H9 (cell line): ENCODE measurements at regions not wholly inside any gene's neighbourhood (a gene's known extent, or its start where the extent isn't known, plus 50 kb on each side); places are given as distances from the start of the nearest gene placed in this dataset.
A peak's percentile ranks its signal among the peaks of the same experiment; 100 is the strongest.

Experiments used
- DNase-seq: peaks from one replicate; pipeline ENCODE4 v3.0.0-alpha.2; 2017
- H2AFZ ChIP-seq: one replicate; pipeline ENCODE4 v1.6.1; 2013; ENCODE audit warnings: mild to moderate bottlenecking, low read length, control low read depth, moderate library complexity
- H2AK5ac ChIP-seq: 2 replicates; pipeline ENCODE4 v1.6.1; 2013; ENCODE audit warnings: low read length, control low read depth, mixed read lengths; ENCODE audit not compliant: insufficient read length
- H2BK120ac ChIP-seq: one replicate; pipeline ENCODE4 v1.6.1; 2013; ENCODE audit warnings: low read depth, mild to moderate bottlenecking, low read length, control low read depth, inconsistent platforms; ENCODE audit not compliant: poor library complexity, severe bottlenecking
- H2BK12ac ChIP-seq: 2 replicates; pipeline ENCODE4 v1.6.1; 2013; ENCODE audit warnings: low read length, control low read depth, mixed read lengths, low read depth; ENCODE audit not compliant: insufficient read length
- H2BK15ac ChIP-seq: 2 replicates; pipeline ENCODE4 v1.6.1; 2013; ENCODE audit warnings: low read depth, low read length, control low read depth
- H2BK20ac ChIP-seq: one replicate; pipeline ENCODE4 v1.6.1; 2013; ENCODE audit warnings: low read depth, mild to moderate bottlenecking, low read length, control low read depth, inconsistent platforms; ENCODE audit not compliant: poor library complexity, severe bottlenecking
- H2BK5ac ChIP-seq: 2 replicates; pipeline ENCODE4 v1.6.1; 2013; ENCODE audit warnings: low read length, control low read depth, mixed read lengths; ENCODE audit not compliant: insufficient read length
- H3K14ac ChIP-seq: 2 replicates; pipeline ENCODE4 v1.6.1; 2013; ENCODE audit warnings: low read length, control low read depth; ENCODE audit not compliant: insufficient read depth
- H3K18ac ChIP-seq: 2 replicates; pipeline ENCODE4 v1.6.1; 2013; ENCODE audit warnings: low read depth, mild to moderate bottlenecking, mixed read lengths, low read length, control low read depth; ENCODE audit not compliant: insufficient read length
- H3K23ac ChIP-seq: 2 replicates; pipeline ENCODE4 v1.6.1; 2013; ENCODE audit warnings: low read length, control low read depth, mixed read lengths, low read depth; ENCODE audit not compliant: insufficient read length
- H3K23me2 ChIP-seq: 2 replicates; pipeline ENCODE4 v1.6.1; 2013; ENCODE audit warnings: low read depth, mild to moderate bottlenecking, mixed read lengths, low read length, control low read depth; ENCODE audit not compliant: insufficient read length, poor library complexity, severe bottlenecking
- H3K27ac ChIP-seq: 2 replicates; pipeline ENCODE4 v1.5.1; 2013; ENCODE audit warnings: low read length, control low read depth, mixed read lengths, low read depth; ENCODE audit not compliant: insufficient read length
- H3K27me3 ChIP-seq: 2 replicates; pipeline ENCODE4 v1.6.1; 2013; ENCODE audit warnings: low read length, control low read depth, inconsistent platforms; ENCODE audit not compliant: insufficient read depth
- H3K4ac ChIP-seq: 2 replicates; pipeline ENCODE4 v1.6.1; 2013; ENCODE audit warnings: low read depth, mild to moderate bottlenecking, control low read depth, inconsistent platforms, low read length, moderate library complexity
- H3K4me1 ChIP-seq: 2 replicates; pipeline ENCODE4 v1.6.1; 2013; ENCODE audit warnings: low read length, control low read depth, inconsistent platforms; ENCODE audit not compliant: insufficient read depth
- H3K4me2 ChIP-seq: 2 replicates; pipeline ENCODE4 v1.6.1; 2013; ENCODE audit warnings: low read length, control low read depth, mixed read lengths; ENCODE audit not compliant: insufficient read length, insufficient read depth
- H3K56ac ChIP-seq: 2 replicates; pipeline ENCODE4 v1.6.1; 2013; ENCODE audit warnings: low read depth, mild to moderate bottlenecking, mixed read lengths, low read length, control low read depth; ENCODE audit not compliant: insufficient read length
- H3K79me1 ChIP-seq: 2 replicates; pipeline ENCODE4 v1.6.1; 2013; ENCODE audit warnings: low read depth, mild to moderate bottlenecking, moderate library complexity, low read length, control low read depth, inconsistent platforms; ENCODE audit not compliant: insufficient read depth, poor library complexity, severe bottlenecking
- H3K79me2 ChIP-seq: 2 replicates; pipeline ENCODE4 v1.6.1; 2013; ENCODE audit warnings: low read length, control low read depth, inconsistent platforms; ENCODE audit not compliant: insufficient read depth
- H3K9ac ChIP-seq: 2 replicates; pipeline ENCODE4 v1.6.1; 2013; ENCODE audit warnings: low read length, control low read depth, mixed read lengths; ENCODE audit not compliant: insufficient read length; ENCODE audit errors: extremely low read depth
- H3K9me3 ChIP-seq: one replicate; pipeline ENCODE4 v1.6.1; 2013; ENCODE audit warnings: low read depth, low read length, inconsistent platforms; ENCODE audit not compliant: control insufficient read depth
- H3T11ph ChIP-seq: one replicate; pipeline ENCODE4 v1.6.1; 2013; ENCODE audit warnings: mild to moderate bottlenecking, low read length, control low read depth, inconsistent platforms
- H4K20me1 ChIP-seq: one replicate; pipeline ENCODE4 v1.6.1; 2013; ENCODE audit not compliant: control insufficient read depth, insufficient read length, insufficient read depth
- H4K5ac ChIP-seq: 2 replicates; pipeline ENCODE4 v1.6.1; 2013; ENCODE audit warnings: low read depth, mild to moderate bottlenecking, mixed read lengths, low read length, control low read depth; ENCODE audit not compliant: insufficient read length
- H4K8ac ChIP-seq: replicated peaks from 2 replicates; pipeline ENCODE4 v1.6.1; 2013; ENCODE audit warnings: low read length, control low read depth, mixed read lengths, low read depth; ENCODE audit not compliant: insufficient read length
- H4K91ac ChIP-seq: 2 replicates; pipeline ENCODE4 v1.6.1; 2013; ENCODE audit warnings: low read depth, mild to moderate bottlenecking, moderate library complexity, mixed read lengths, low read length, control low read depth; ENCODE audit not compliant: insufficient read length
- H3K27ac Mint-ChIP-seq, 3 experiments: 2 replicates in 2 of 3; 3 replicates in 1 of 3; pipeline ENCODE4 v1.8.0; 2020 to 2021; ENCODE audit warnings: mixed read lengths in 3 of 3, mild to moderate bottlenecking in 1 of 3, moderate library complexity in 1 of 3
- H3K27me3 Mint-ChIP-seq: 2 replicates; pipeline ENCODE4 v1.8.0; 2021; ENCODE audit warnings: low read depth, mild to moderate bottlenecking, moderate library complexity, mixed read lengths
- H3K36me3 Mint-ChIP-seq, 3 experiments: 2 replicates in 2 of 3; 3 replicates in 1 of 3; pipeline ENCODE4 v1.8.0; 2020 to 2021; ENCODE audit warnings: low read depth in 3 of 3, mixed read lengths in 3 of 3; ENCODE audit not compliant: insufficient read depth in 1 of 3
- H3K4me1 Mint-ChIP-seq, 2 experiments: 2 replicates each; pipeline ENCODE4 v1.8.0; 2020; ENCODE audit warnings: mixed read lengths in 2 of 2
- H3K4me3 Mint-ChIP-seq, 2 experiments: 2 replicates in 1 of 2; 3 replicates in 1 of 2; pipeline ENCODE4 v1.8.0; 2020 to 2021; ENCODE audit warnings: mild to moderate bottlenecking in 2 of 2, mixed read lengths in 2 of 2, moderate library complexity in 1 of 2
- H3K9me3 Mint-ChIP-seq, 2 experiments: 2 replicates in 1 of 2; 3 replicates in 1 of 2; pipeline ENCODE4 v1.8.0; 2020; ENCODE audit warnings: mild to moderate bottlenecking in 2 of 2, mixed read lengths in 2 of 2, moderate library complexity in 1 of 2
- WGBS: extraction: QIAGEN DNeasy Blood & Tissue Kit; methylation state at CpG from one replicate; pipeline ENCODE4 v1.1.7; 2013; ENCODE audit warnings: missing lambda C conversion rate, low lambda C conversion rate, mixed read lengths; ENCODE audit not compliant: insufficient read length; ENCODE audit errors: extremely low coverage; 5-methylcytosine and 5-hydroxymethylcytosine counted together
- TF ChIP-seq, protein P1 (sequence below): fragments of 200-600 bp; sonication (generic); conservative IDR thresholded peaks from 3 replicates; pipeline ENCODE4 v1.8.0; 2021; ENCODE audit warnings: antibody characterized with exemption, mild to moderate bottlenecking

DNA sequence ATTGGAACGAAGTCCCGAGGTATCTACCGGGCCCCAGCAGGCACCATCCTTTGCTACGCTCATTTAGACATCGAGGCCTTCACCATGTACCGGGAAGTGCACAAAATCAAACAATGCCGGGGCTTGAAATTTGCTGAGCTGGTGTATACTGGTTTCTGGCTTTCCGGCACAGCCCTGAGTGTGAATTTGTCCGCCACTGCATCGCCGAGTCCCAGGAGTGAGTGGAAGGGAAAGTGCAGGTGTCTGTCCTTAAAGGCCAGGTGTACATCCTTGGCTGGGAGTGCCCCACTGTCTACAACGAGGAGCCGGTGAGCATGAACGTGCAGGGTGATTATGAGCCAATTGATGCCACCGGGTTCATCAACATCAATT is 158.8 kb upstream of the GUCY1A2 start:
- no peak overlapping the region for H4K8ac ChIP-seq
- no peak overlapping the region for H3K27ac ChIP-seq
- no peak overlapping the region for H4K91ac ChIP-seq
- H3K14ac ChIP-seq: no peak overlapping the region
- TF ChIP-seq, protein P1, sequence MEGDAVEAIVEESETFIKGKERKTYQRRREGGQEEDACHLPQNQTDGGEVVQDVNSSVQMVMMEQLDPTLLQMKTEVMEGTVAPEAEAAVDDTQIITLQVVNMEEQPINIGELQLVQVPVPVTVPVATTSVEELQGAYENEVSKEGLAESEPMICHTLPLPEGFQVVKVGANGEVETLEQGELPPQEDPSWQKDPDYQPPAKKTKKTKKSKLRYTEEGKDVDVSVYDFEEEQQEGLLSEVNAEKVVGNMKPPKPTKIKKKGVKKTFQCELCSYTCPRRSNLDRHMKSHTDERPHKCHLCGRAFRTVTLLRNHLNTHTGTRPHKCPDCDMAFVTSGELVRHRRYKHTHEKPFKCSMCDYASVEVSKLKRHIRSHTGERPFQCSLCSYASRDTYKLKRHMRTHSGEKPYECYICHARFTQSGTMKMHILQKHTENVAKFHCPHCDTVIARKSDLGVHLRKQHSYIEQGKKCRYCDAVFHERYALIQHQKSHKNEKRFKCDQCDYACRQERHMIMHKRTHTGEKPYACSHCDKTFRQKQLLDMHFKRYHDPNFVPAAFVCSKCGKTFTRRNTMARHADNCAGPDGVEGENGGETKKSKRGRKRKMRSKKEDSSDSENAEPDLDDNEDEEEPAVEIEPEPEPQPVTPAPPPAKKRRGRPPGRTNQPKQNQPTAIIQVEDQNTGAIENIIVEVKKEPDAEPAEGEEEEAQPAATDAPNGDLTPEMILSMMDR: no peak
- no peaks in the 10 kb centered on the region for H3K79me2 ChIP-seq
- no peak overlapping the region for H3K18ac ChIP-seq
- H2AFZ ChIP-seq: no peak overlapping the region
- no peaks in the 10 kb centered on the region for H3K23me2 ChIP-seq
- no peak overlapping the region for H3K56ac ChIP-seq
- H2BK12ac ChIP-seq: no peak overlapping the region
- Mint-ChIP-seq H3K4me1 (peaks cover 10 to 11% of the 10 kb centered on the region in 2 experiments), H3K4me3 (no peak overlapping the region), H3K27ac (peak overlapping the region in 2 of 3 experiments; percentile 10 to 77; a peak in 2 of 7 replicates), H3K27me3 (no peaks in the 10 kb centered on the region), H3K9me3 (no peaks in the 10 kb centered on the region), H3K36me3 (peaks cover 0 to 5% (median 0%) of the 10 kb centered on the region in 3 experiments; a peak in 2 of 7 replicates)
- no peaks in the 10 kb centered on the region for H4K20me1 ChIP-seq
- no peak for DNase-seq
- no peak overlapping the region for H2AK5ac ChIP-seq
- no CpG with 5 or more reads among the region's 15 CpGs for WGBS
- no peak overlapping the region for H2BK15ac ChIP-seq
- H3K4me1 ChIP-seq: no peaks in the 10 kb centered on the region; the same call in 1 of the 2 replicates
- no peak overlapping the region for H3K23ac ChIP-seq
- no peaks in the 10 kb centered on the region for H3K9me3 ChIP-seq
- no peak overlapping the region for H3T11ph ChIP-seq
- no peak overlapping the region for H2BK120ac ChIP-seq
- H3K9ac ChIP-seq: no peak overlapping the region
- H3K4ac ChIP-seq: no peak overlapping the region
- no peak overlapping the region for H2BK20ac ChIP-seq
- H3K27me3 ChIP-seq: no peaks in the 10 kb centered on the region
- no peaks in the 10 kb centered on the region for H3K79me1 ChIP-seq
- H2BK5ac ChIP-seq: no peak overlapping the region
- H4K5ac ChIP-seq: no peak overlapping the region
- H3K4me2 ChIP-seq: no peak overlapping the region
